Esophagus squamous epithelium (tissue), 5 donors: ENCODE measurements at regions not wholly inside any gene's neighbourhood (a gene's known extent, or its start where the extent isn't known, plus 50 kb on each side); places are given as distances from the start of the nearest gene placed in this dataset.

Source experiments
- DNase-seq: peaks from one replicate; lab custom pipeline; 2025; lab: John Stamatoyannopoulos, UW
- H3K27ac ChIP-seq, 4 donors: fragments of 200-600 bp; sonication (generic); one replicate each; pipeline ENCODE4 v1.5.1; 2016 to 2019; ENCODE audit warnings: mild to moderate bottlenecking in 1 of 4
- H3K27me3 ChIP-seq, 4 donors: fragments of 200-600 bp; sonication (generic); 1 replicate in 3 of 4; 2 replicates in 1 of 4; pipeline versions ENCODE4 v1.5.1 to v1.6.0; 2017 to 2021; ENCODE audit warnings: antibody characterized with exemption in 1 of 4
- H3K36me3 ChIP-seq, 3 donors: fragments of 200-600 bp; sonication (generic); one replicate each; pipeline ENCODE4 v1.5.1; 2016 to 2019
- H3K4me1 ChIP-seq, 3 donors: fragments of 200-600 bp; sonication (generic); one replicate each; pipeline ENCODE4 v1.5.1; 2017 to 2019
- H3K4me3 ChIP-seq, 4 donors: fragments of 200-600 bp; sonication (generic); 1 replicate in 3 of 4; 2 replicates in 1 of 4; pipeline ENCODE4 v1.5.1; 2016 to 2019; ENCODE audit warnings: mild to moderate bottlenecking in 2 of 4, moderate library complexity in 1 of 4
- H3K9me3 ChIP-seq, 3 donors: fragments of 200-600 bp; sonication (generic); one replicate each; pipeline ENCODE4 v1.5.1; 2016 to 2019
- CTCF ChIP-seq, 6 experiments: fragments of 450-650 bp in 4 of 6; fragments of 200-600 bp in 2 of 6; sonication (generic) in 2 of 6; IDR thresholded peaks; one replicate each; pipeline ENCODE4 v1.5.1; 2016 to 2019; ENCODE audit warnings: antibody characterized with exemption in 6 of 6, mild to moderate bottlenecking in 4 of 6, moderate library complexity in 4 of 6
- POLR2A ChIP-seq, 4 donors: fragments of 450-650 bp; IDR thresholded peaks; one replicate each; pipeline ENCODE4 v1.6.1; 2017; ENCODE audit warnings: antibody characterized with exemption in 4 of 4, mild to moderate bottlenecking in 4 of 4, moderate library complexity in 3 of 4
- WGBS, 2 donors: methylation state at CpG; one replicate each; pipeline ENCODE4 v1.1.5; 2018; 5-methylcytosine and 5-hydroxymethylcytosine counted together
- intact Hi-C: fragments of 100-400 bp; cut with DNase I; formaldehyde crosslinking; loops from one replicate; pipeline ENCODE4 v1.15.0; 2022
- donor health status: DM: yes; HTN: yes; CAD: no.

GRCh38 chr13:106133025-106133424 lies 402.4 kb downstream of the EFNB2 start:
- Histone ChIP-seq H3K36me3 (no peaks in the 10 kb centered on the region), H3K4me1 (no peaks in the 10 kb centered on the region), H3K4me3 (no peak overlapping the region), H3K27ac (no peak overlapping the region), H3K9me3 (no peaks in the 10 kb centered on the region), H3K27me3 (no peaks in the 10 kb centered on the region)
- 40 to 45% methylated on average over 2 of the region's 2 CpGs for WGBS, 2 donors
- DNase-seq = no peak
- intact Hi-C loops = no loop called here
- TF ChIP-seq CTCF (IDR thresholded peaks at IDR 0.05) (no peak), POLR2A (IDR thresholded peaks at IDR 0.05) (no peak)

- no peaks in the 10 kb centered on the region for H3K4me1 ChIP-seq
- H3K4me3 ChIP-seq = no peak overlapping the region
- TF ChIP-seq POLR2A (IDR thresholded peaks at IDR 0.05) (no peak), CTCF (IDR thresholded peaks at IDR 0.05) (no peak)
- H3K9me3 ChIP-seq = no peaks in the 10 kb centered on the region
- H3K36me3 ChIP-seq = no peaks in the 10 kb centered on the region
- WGBS, 2 donors = 58 to 67% methylated on average over 1 of the region's 1 CpG
- no peaks in the 10 kb centered on the region for H3K27me3 ChIP-seq
- intact Hi-C loops = no loop called here
- no peak overlapping the region for H3K27ac ChIP-seq
- DNase-seq = no peak
Observed at GRCh38 chr13:106132216-106132615, 403.2 kb downstream of the EFNB2 start.

GRCh38 chr13:106129993-106130392 lies 405.5 kb downstream of the EFNB2 start:
- TF ChIP-seq POLR2A (IDR thresholded peaks at IDR 0.05) (no peak), CTCF (IDR thresholded peaks at IDR 0.05) (no peak)
- Histone ChIP-seq H3K36me3 (no peaks in the 10 kb centered on the region), H3K27ac (no peak overlapping the region), H3K9me3 (no peaks in the 10 kb centered on the region), H3K4me1 (no peaks in the 10 kb centered on the region), H3K4me3 (no peak overlapping the region), H3K27me3 (no peaks in the 10 kb centered on the region)
- intact Hi-C loops = no loop called here
- DNase-seq = no peak
- WGBS, 2 donors = 38 to 45% methylated on average over 2 of the region's 2 CpGs

GRCh38 chr13:106129273-106129672 lies 406.2 kb downstream of the EFNB2 start:
- Histone ChIP-seq H3K4me3 (no peak overlapping the region), H3K9me3 (no peaks in the 10 kb centered on the region), H3K27me3 (no peaks in the 10 kb centered on the region), H3K27ac (no peak overlapping the region), H3K36me3 (no peaks in the 10 kb centered on the region), H3K4me1 (no peaks in the 10 kb centered on the region)
- DNase-seq = no peak
- 57 to 67% methylated on average over 1 of the region's 1 CpG for WGBS, 2 donors
- TF ChIP-seq POLR2A (IDR thresholded peaks at IDR 0.05) (no peak), CTCF (IDR thresholded peaks at IDR 0.05) (no peak)
- intact Hi-C loops = no loop called here

- Histone ChIP-seq H3K4me1 (no peaks in the 10 kb centered on the region), H3K27me3 (no peaks in the 10 kb centered on the region), H3K27ac (no peak overlapping the region), H3K9me3 (no peaks in the 10 kb centered on the region), H3K36me3 (no peaks in the 10 kb centered on the region), H3K4me3 (no peak overlapping the region)
- DNase-seq = no peak
- 75 to 79% methylated on average over 4 of the region's 4 CpGs for WGBS, 2 donors
- intact Hi-C loops = no loop called here
- TF ChIP-seq POLR2A (IDR thresholded peaks at IDR 0.05) = no peak
- TF ChIP-seq CTCF (IDR thresholded peaks at IDR 0.05) = no peak
Observed at GRCh38 chr13:106122234-106122633, 413.2 kb downstream of the EFNB2 start.
